Gastroesophageal sphincter (tissue), 3 donors: ENCODE measurements at regions not wholly inside any gene's neighbourhood (a gene's known extent, or its start where the extent isn't known, plus 50 kb on each side); places are given as distances from the start of the nearest gene placed in this dataset.

Source experiments
- CTCF ChIP-seq, 4 experiments: fragments of 200-600 bp in 2 of 4; fragments of 450-650 bp in 2 of 4; sonication (generic) in 1 of 4; IDR thresholded peaks; one replicate each; pipeline ENCODE4 v1.5.1; 2017 to 2019; ENCODE audit warnings: antibody characterized with exemption in 4 of 4, mild to moderate bottlenecking in 2 of 4, moderate library complexity in 2 of 4
- EP300 ChIP-seq: sonication (generic); formaldehyde crosslinking; IDR thresholded peaks from one replicate; pipeline ENCODE4 v1.6.1; 2017; ENCODE audit warnings: antibody characterized with exemption, mild to moderate bottlenecking
- POLR2A ChIP-seq, 2 donors: fragments of 450-650 bp; IDR thresholded peaks; one replicate each; pipeline ENCODE4 v1.6.1; 2017; ENCODE audit warnings: antibody characterized with exemption in 2 of 2, mild to moderate bottlenecking in 2 of 2, moderate library complexity in 1 of 2

- TF ChIP-seq CTCF (IDR thresholded peaks at IDR 0.05) (no peak), EP300 (no peak), POLR2A (IDR thresholded peaks at IDR 0.05) (no peak)
Observed at GRCh38 chr6:114906096-114906495, 563.3 kb upstream of the HS3ST5 start.
